ENCODE measurements at regions not wholly inside any gene's neighbourhood (a gene's known extent, or its start where the extent isn't known, plus 50 kb on each side); places are given as distances from the start of the nearest gene placed in this dataset.

DNA sequence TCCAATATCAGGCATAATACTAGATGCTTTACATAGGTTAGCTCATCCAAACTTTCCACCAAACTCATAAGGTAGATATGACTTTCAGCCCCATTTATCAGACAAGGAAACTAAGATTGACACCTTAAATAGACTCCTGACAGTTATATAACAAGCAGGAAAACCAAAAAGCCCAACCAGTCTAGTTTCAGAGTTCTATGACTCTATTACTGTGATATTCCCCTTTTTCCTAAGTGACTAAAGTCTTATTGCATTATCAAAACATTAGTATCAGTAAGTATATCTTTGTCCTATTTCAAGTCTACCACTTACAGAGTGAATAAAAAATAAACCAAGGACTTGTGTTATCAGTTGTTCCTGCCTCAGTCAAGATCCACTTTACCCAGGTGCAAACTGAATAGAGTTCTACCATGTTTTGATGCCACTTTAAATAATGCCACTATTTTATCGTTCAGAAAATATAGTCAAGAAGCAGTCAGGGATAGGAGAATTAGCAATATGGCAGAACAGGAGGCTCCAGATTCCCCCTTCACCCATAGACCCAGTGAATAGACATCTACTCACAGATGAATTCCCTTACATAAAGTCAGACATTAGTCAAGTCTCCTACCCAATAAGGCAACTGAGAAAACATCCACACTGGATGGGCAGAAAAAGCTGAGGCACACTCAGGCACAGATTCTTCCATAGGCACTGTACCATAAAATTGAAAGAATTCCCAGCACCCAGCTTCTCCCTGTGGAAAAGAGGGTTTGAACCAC, 74.1 kb downstream of the CRPPA start:
- TF ChIP-seq, protein P1, sequence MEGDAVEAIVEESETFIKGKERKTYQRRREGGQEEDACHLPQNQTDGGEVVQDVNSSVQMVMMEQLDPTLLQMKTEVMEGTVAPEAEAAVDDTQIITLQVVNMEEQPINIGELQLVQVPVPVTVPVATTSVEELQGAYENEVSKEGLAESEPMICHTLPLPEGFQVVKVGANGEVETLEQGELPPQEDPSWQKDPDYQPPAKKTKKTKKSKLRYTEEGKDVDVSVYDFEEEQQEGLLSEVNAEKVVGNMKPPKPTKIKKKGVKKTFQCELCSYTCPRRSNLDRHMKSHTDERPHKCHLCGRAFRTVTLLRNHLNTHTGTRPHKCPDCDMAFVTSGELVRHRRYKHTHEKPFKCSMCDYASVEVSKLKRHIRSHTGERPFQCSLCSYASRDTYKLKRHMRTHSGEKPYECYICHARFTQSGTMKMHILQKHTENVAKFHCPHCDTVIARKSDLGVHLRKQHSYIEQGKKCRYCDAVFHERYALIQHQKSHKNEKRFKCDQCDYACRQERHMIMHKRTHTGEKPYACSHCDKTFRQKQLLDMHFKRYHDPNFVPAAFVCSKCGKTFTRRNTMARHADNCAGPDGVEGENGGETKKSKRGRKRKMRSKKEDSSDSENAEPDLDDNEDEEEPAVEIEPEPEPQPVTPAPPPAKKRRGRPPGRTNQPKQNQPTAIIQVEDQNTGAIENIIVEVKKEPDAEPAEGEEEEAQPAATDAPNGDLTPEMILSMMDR (IDR thresholded peaks at IDR 0.05; ENCODE audit: low read depth, low read length): no peak
- DNase-seq (ENCODE audit: extremely low read depth, low read depth): no peak

DNA sequence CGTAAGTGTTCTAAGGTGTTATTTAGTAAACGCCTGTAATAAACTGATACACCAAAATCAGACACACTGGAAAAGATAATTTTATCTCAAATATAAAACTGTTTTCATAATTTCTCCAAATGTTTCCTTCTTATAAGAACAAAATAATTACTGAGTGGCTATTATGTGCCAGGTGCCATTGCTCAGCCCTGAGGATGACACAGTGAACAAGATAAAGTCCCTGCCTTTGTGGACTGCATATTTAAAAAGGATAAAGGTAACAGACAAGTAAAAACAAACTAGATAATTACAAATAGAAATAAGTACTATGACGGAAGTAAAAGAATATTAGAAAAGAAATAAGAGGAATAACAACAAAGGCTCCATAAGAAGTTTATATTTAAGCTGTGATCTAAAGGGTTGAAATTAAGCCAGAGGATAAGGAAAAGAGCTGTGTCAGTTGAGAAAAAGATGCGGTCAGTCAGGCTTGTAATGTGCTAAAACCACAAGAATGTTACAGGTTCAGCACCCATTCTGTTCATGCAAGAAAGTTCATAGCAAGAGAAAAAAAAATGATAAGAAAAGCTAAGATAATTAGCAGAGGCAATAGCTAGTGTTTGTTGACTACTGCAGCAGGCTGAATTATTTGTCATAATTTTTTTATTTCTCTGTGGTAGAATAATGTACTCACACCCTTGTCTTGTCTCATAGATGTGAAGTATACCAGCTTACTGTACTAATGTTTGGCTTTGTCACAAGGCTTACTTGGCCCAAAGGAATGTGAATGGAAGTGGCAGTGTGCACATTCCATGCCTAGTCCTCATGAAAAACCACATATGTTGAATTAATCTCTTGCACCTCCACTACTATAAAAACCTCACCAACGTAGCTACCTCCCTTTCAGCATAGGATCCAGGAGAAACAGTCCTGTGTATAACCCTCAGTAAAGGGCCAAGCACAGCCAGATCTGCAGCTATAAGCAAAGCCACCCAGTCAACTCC, 75.1 kb downstream of the CRPPA start:
- TF ChIP-seq, protein P1 (IDR thresholded peaks at IDR 0.05; ENCODE audit: low read depth, low read length): no peak
- no peak for DNase-seq (ENCODE audit: extremely low read depth, low read depth)

DNA sequence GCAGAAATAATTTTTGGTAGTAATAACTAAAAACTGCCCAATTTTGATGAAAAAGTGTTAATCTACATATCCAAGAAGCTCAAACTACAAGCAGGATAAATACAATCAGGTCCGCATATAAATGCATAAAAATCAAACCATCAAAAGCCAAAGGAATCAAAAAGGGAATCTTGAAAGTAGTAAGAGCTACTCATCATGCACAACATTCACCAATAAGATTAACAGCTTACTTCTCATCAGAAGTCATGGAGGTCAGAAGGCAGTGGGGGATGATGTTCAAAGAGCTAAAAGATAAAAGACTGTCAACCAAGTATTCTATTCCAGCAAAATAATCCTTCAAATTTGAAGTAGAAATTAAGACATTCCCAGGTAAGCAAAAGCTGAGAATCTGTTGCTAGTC, 76.4 kb downstream of the CRPPA start:
- no peak for DNase-seq (ENCODE audit: extremely low read depth, low read depth)
- TF ChIP-seq, protein P1 (IDR thresholded peaks at IDR 0.05; ENCODE audit: low read depth, low read length): no peak

DNA sequence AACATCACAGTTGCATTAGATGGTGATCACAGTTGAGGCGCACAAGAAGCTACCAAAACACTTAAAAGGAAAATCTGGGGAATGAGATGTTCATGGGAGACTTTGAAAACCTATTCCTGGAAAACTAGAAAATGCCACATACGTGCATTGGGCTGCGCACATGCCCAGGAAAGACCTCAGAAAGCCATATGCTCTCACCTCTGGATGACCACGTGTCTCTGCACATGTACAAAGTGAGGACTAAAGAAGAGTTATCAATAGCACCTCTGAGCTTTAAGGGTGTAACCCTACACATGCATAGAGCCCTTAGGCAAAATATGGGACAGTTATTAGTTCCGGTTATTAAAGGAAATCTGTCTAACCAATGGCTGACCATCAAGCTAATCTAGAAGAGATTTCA, 77.7 kb downstream of the CRPPA start:
- TF ChIP-seq, protein P1 (IDR thresholded peaks at IDR 0.05; ENCODE audit: low read depth, low read length): no peak
- DNase-seq (ENCODE audit: extremely low read depth, low read depth): no peak

DNA sequence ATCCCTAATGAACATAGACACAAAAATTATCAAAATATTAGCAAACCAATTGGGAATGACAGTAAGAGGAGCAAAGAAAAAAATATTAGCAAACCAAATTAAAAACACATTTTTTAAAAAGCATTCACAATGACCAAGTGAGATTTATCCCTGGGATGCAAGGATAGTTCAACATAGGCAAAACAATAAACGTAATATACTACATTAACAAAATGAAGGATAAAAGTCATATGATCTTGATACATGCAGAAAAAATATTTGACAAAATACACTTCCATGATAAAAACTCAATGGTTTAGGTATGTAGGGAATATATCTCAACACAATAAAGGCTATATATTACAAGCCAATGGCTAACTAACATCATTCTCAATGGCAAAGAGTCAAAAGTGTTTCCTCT, 83.3 kb downstream of the CRPPA start:
- DNase-seq (ENCODE audit: extremely low read depth, low read depth): no peak
- TF ChIP-seq, protein P1 (IDR thresholded peaks at IDR 0.05; ENCODE audit: low read depth, low read length): no peak

DNA sequence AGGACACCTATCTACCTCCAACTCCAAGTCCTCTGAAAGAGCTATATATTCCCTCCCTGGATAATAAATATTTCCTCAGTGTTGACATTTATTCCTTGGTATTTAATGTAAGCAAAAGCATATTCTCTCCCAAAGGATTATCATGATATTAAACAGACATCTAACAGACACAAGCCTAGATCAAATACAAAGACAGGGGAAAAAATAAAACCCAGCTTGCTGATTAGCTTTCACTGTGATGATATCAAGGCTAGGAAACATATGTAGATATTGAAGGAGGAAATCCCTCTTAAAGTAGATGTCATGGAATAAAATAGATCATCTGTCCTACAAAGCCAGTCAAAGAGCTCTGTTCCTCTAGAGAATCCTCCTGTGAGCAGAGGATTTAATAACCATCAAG, 95.2 kb downstream of the CRPPA start:
- no peak for DNase-seq (ENCODE audit: extremely low read depth, low read depth)
- TF ChIP-seq, protein P1 (IDR thresholded peaks at IDR 0.05; ENCODE audit: low read depth, low read length): no peak

DNA sequence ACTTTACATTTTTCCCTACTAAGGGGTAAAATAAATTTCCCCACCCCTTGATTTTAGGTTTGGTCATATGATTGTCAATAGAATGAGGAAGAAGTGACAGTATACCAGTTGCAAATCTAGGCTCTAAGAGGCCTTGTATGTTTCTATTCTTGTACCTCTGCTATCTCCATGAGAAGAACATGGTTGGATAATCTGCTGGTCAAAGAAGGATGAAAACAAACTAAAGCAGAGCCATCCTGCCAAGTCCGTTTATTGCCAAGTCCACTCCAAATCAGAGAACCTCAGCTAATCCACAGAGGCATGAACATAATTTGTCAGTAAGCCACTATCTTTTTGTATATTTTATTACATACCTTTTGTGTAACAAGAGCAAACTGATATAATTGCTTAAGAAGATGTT, 98.0 kb downstream of the CRPPA start:
- DNase-seq (ENCODE audit: extremely low read depth, low read depth): no peak
- TF ChIP-seq, protein P1 (IDR thresholded peaks at IDR 0.05; ENCODE audit: low read depth, low read length): no peak
